OCI-M1 (cell line): ENCODE measurements at regions not wholly inside any gene's neighbourhood (a gene's known extent, or its start where the extent isn't known, plus 50 kb on each side); places are given as distances from the start of the nearest gene placed in this dataset.
A peak's percentile ranks its signal among the peaks of the same experiment; 100 is the strongest.
"Not testable (repeated sequence)": the region's sequence is repeated elsewhere in the genome, so short reads cannot be mapped to it uniquely, and the experiment has no call there.

Source experiments
- DNase-seq: peaks from one replicate; lab custom pipeline; 2025; lab: John Stamatoyannopoulos, UW

DNA sequence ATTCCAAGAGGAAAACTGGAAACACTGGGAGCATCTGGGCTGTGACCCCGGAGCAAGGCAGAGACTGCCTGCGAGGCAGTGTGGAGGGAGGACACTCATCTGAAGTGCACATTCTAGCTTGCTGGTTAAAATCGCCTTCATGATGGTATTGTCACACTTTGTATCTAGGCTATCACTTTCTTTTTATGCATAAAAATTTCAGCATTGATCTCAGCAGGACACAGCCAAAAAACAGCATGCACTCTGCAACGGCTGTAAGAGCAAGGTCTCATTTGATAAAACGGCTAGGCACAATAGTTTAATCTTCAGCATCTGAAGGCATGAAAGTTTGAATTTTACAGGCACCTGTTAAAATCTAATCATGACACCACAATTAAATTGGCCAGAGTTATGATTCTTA, 110.8 kb upstream of the IRX1 start:
- DNase-seq: no peak

DNA sequence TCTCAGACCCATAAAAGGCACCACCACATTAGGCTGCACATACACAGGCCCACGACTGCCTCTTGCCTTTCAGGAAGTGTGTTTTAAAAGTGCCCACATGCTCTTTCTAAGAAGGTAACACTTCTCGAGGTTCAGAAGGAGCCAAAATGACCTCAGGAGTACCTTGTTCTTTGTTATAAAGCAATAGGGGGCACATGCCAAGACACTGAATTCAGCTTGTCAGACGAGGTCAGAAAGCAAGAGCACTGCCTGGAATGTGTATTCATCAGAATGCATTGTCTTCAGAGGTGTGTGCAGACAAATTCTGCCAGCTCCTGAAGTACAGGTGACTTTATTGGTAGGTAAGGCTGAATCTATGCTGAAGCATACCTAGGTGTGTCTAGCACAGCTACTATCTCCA, 114.5 kb upstream of the IRX1 start:
- DNase-seq: no peak

DNA sequence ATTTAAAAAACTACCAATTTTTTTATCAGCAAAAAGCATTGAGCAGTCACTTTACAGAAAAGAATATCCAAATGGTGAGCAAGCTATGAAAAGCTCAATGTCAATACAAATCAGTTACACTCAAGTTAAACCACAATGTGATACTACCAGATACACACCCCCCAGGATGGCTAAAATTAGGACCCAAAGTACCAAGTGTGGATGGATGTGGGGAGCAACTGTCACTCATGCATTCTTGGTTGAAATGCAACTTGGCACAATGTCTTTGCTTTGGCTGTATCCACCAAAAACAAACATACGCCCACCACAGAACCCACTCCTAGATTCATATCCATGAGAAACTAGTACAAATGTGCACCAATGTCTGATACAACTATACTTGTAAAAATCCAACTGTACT, 120.0 kb upstream of the IRX1 start:
- no peak for DNase-seq

DNA sequence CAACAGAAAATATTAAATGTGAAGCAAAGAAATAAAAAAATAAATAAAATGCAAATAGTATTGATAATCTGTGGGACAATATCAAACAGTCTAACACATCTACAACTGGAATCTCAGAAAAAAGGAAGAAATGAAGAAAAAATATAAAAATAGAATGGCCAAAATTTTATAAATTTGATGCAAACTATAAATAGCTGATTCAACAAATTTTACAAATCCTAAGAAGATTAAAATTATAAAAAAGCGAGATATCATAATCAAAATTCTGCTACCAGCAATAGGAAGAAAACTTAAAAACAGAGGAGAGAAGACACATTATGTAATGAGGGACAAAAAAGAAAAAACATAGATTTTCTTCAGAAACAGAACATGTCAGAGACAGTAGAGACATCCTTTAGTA, 129.2 kb upstream of the IRX1 start:
- DNase-seq: no peak

DNA sequence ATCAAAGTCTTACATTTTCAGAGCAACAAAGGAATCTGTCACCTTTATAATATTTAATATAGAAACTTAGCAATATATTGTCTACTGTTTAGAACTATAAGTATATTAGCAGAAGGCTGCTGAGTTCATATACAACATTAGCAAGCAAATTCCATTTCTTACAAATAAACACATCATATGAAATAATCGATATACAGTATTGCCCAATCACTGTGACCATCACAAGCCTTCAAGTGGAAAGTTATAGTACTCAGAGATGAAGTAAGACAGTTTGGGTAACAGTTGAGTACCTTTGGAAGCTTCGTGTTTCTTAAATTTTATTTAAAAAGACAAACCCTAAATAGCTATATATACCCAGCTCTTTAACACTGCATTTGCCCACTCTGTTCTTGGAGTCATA, 135.2 kb upstream of the IRX1 start:
- DNase-seq: no peak

DNA sequence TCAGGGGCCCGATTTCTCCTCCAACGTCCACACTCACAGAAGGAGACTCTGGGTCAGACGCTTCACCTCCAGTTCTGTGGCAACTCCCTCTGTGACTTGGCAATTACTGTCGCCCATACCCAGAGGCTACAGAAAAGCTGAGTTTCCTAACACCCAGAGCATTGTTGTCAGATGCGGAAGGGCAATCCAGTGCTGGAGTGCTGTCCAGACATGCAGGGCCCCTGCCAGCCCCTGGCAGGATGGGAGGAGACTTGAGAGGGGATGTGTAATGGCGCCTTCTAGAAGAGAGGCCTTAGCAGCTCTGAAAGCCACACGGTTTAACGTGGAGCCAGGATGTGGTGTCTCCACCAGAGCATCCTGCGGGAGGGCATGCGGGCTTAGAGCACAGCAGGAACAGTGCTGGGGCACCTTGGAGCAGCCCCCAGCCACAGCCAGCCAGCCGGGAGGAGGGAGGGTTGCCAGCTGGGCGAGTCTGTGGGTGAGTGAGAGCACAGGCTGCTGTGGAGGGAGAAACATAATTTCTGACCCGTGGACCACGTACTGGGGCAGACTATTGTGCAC, 139.4 kb upstream of the IRX1 start:
- no peak for DNase-seq

DNA sequence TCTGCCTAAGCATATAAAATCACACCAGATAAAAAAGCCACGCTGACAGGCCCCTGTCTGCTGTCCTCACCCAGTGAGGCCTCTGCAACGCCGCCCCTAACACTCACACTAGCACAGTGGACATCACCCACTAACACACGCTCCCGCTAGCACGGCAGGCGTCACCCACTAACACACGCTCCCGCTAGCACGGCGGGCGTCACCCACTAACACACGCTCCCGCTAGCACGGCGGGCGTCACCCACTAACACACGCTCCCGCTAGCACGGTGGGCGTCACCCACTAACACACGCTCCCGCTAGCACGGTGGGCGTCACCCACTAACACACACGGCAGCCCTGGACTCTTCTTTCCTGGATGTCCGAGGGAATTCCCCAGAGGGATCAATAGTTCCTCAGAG, 141.6 kb upstream of the IRX1 start:
- DNase-seq: not testable (repeated sequence)

DNA sequence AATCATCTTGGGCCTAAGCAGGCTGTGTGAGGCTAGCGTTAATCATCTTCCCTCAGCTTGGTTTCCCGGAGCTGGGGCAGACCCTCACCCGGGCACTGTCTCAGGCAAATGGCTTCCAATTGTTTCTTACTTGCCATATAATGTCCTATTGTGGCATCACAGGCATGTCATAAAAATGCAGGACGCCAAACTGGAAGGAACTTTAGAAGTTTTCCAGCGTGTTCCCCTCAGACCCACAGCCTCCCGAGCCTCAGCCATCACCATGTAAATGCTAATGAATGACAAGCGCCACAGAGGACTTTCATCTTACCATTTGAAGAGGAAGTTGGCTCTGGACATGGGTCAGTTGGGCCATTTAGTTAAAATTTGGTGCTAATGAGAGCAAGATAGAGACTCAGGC, 143.0 kb upstream of the IRX1 start:
- DNase-seq: no peak

DNA sequence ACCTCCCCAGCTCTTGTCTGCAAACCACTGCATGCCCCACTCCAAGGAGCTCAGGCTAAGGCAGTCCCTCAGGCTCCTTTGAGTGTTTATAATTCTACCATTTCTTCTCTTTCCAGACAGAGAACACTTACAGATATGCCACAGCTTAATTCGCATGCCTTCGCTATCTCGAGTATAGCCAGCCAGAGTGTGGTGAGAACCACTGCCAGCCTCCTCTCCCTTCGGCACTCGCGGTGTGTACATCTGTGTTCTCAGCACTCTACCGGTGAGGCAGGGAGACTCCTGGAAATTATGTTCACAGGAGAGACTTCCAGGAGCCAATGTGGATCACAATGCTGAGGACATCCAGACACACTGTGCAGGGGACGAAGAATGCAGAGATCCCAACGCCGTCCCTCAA, 143.7 kb upstream of the IRX1 start:
- DNase-seq: no peak

DNA sequence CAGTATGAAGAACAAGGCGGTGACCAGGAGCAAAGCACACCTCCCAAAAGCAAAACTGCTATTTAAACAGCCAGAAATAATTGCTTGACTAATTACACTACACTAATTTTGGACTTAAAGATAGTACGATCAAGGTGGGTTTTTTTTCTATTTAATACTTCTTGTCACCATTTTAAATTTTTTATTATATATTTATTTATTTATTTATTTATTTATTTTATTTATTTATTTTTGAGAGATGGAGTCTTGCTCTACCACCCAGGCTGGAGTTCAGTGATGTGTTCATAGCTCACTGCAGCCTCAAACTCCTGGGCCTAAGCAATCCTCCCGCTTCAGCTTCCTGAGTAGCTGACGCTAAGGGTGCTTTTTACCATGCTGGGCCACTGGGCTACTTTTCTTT, 146.2 kb upstream of the IRX1 start:
- no peak for DNase-seq

DNA sequence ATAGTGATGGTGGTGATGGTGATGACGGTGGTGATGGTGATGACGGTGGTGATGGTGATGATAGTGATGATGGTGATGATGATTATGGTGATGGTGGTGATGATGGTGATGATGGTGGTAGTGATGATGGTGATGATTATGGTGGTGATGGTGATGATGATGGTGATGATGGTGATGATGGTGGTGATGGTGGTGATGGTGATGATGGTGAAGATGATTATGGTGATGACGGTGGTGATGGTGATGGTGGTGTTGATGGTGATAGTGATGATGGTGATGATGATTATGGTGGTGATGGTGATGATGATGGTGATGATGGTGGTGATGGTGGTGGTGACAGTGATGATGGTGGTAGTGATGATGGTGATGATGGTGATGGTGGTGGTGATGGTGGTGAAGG, 149.2 kb upstream of the IRX1 start:
- no peak for DNase-seq

DNA sequence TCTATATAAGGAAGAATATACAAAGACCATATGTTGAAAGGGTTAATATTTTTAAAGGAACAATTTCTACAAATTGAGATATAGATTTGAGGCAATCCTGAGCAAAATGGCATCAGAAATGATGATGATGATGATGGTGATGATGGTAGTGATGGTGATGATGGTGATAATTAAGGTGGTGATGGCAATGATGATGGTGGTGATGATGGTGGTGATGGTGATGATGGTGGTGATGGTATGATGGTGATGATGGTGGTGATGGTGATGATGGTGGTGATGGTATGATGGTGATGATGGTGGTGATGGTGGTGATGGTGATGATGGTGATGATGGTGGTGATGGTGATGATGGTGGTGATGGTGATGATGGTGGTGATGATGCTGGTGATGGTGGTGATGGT, 150.1 kb upstream of the IRX1 start:
- DNase-seq: not testable (repeated sequence)

DNA sequence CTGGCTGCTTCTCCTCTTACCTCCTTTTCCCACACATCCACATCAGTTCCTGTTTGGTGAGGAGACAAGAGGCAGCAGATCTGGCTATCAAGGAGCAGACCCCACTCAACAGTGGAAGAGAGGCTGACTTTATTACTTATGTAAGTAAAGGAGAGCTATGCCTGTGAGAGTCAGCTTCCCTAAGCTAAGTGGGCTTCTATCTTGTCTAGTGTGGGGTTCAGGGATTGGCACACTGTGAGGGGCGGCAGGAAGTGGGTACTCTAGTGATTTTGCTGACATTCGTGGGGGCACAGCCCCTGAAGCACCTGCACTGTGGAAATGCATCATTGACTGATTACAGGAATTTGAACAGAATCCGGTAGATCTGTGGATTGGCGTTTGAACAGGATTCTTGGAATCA, 163.5 kb upstream of the IRX1 start:
- DNase-seq: no peak

DNA sequence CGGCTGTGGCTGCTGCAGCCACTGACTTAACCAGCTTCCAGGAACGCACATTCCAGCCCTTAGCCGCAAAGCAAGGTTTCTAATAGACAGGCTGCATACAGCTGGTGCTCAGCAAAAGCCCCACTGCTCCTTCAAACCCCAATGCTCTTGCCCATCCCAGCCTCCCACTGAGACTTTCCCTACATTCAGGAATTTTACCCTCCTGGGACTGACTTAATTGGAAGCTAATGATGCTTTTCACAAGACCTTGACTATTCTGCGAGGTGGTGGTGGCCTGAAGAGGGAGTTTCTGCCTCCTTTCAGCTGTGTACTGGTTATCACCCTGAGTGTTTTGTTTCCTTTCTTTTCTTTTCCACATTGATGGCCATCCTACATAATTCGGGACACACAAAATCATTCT, 164.9 kb upstream of the IRX1 start:
- no peak for DNase-seq

DNA sequence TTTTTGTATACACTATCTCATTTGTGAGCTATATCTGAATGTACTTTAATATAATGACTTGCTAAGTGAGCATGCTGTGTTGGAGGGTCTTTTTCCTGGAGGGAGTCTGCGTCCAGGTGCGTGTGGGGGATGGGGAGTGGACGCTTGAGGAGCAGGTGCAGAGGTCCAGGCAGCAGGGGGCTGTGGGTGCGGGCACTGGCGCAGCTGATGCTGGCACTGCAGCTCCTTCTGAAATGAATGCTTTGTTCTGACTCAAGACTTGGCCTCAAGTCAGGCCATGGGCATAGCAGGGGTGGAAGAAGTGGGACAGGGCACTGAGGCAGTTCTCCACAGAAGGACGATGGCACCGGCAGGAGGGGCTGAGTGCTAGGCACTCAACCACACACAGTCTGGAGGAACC, 165.7 kb upstream of the IRX1 start:
- DNase-seq: no peak

DNA sequence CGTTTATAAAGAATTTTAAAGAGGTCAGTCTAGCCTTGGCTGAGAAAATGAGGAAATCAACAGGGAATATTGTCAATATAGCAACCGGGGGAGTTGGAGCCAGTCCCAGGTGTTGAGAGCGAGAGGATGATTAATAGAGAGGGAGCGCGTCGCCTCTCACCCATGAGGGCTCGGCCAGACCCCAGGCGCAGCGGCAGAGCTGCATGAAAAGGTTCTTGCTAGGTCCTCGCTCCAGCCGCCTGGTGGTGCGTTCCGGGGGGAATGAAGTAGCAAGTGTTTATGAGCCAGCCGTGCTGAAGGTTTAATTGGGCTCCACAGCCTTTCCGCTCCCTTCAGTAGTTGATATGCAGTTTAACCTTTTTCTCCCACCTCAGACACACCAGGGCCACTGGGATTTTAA, 167.3 kb upstream of the IRX1 start:
- DNase-seq: no peak

DNA sequence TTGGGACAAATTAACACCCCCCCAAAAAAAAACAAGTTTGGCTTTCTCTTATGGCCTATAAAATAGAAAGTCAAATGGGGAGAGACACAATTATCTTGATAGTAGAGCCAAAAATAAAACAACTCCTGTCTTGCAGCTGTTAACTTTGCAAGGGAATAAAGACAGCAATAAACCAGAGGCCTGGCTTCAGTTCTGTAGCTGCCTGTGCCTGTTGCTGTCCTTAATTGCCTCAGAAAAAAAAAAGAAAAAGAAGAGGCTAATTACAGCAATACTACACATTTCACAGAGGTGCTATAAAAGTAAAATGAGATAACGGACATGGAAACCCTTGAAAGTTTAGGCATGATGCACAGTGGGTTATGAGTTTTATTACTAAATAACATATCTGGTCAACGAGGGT, 170.7 kb upstream of the IRX1 start:
- DNase-seq: no peak

DNA sequence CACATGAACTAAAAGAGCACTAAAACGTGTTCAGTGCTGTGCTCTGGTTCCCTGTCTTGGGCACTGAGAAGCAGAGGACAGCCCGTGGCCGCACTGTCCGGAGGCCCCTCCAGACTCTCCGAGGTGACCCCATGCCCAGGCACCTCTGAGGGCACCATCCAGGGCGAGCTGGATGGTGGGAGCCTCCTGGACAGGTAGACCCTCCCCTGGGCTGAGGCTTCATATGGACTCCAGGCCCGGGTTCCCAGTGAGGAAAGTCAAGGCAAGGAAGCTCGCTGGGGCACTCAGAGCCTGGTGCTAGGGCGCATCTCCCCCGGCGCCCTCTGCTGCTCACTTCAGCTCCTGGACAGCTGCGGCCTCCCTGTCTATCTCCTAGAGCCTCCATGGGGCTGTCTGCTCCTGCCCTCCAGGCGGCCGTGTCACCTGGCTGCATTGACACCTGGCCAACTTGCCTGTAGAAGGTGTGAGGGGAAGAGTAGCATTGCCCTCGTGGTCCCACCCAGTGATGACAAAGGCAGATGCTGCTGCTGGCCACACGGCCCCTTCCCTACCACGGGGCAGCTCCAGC, 178.2 kb upstream of the IRX1 start:
- no peak for DNase-seq

DNA sequence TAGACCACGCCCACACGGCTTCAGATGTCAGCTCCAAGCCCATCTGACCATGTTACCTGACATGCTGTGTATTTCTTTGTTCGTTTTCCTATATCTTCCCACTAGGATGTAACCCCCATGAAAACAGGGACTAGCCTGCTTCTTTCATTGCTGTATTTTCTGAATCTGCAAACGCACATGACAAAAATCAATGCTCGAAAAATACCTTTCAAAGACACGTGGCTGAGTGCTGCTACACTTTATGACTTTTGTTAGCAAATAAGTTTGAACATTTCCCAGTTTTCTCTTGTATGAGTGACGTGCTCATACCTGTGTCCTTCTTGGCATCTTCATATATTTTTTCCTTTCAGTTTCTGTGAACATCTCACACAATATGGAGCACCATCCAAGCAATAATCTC, 181.3 kb upstream of the IRX1 start:
- no peak for DNase-seq

DNA sequence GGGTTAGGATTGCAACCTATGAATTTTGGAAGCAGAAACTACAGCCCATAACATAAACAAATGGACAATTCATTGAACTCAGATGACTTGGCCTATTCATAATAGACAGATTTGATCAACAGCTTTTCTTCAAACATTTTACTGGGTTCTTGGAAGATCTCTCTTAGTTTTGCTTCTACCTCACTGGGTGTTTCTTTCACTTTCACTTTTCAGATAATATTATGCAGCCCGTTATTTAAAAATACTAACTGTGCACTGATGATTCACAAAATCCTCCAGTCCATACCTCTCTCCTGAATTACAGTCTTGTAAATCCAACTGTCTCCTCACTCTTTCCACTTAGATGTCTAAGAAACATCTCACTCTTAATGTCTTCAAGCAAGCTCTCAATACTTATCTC, 183.5 kb upstream of the IRX1 start:
- DNase-seq: peak; percentile 83

DNA sequence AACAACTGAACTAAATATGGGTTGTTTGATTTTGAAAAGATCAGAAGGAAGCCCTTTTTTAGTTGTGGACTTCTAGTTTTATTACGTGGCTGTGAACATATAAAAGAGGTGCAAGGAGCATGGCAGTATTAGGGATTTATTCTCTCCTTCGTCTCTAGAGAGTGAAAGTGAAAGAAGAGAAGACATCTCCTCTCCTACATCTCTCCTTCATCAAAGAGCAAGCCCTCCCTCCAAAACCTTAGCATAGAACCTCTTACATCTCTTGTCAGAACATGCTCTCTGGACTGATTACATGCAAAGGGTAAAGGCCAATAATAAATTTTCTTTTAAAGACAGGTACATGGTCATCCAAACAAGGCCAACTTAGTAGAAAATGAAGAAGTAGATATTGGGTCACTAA, 184.3 kb upstream of the IRX1 start:
- peak; percentile 30 for DNase-seq

DNA sequence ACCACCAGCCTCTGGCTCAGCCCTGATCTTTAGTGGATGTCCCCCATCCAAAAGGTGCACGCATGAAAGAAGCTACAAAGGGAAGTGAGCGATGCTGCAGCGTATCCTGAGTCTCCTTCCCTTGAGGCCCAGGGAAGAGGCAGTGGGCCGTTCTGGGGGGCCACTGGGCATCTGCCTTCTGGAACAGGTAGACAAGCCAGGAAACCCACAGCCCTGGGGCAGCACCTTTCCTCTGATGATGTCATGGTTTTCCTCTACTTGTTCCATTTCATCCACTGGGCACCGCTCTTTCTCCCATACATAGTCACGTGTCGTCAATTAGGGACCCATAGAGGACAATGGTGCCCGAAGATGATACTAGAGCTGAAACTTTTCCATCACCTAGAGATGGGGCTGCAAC, 194.0 kb upstream of the IRX1 start:
- no peak for DNase-seq

DNA sequence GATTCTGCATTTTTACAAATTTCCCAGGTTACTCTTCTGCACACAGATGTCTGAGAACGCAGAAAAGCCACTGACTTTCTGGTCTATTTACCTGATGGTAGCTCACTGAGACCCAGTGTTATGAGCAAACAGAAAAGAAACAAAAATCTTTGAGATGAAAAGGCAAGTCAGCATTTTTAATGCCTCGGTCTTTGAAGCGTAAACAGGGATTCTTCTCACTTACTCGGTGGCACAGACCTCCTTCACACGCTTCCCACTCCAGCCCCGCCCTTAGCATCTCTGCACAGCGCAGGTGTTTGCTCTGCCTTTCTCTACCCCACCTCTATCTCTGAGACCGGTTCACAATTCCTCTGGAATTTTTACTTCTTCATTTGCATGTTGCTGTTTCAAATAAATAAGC, 195.0 kb upstream of the IRX1 start:
- DNase-seq: no peak

DNA sequence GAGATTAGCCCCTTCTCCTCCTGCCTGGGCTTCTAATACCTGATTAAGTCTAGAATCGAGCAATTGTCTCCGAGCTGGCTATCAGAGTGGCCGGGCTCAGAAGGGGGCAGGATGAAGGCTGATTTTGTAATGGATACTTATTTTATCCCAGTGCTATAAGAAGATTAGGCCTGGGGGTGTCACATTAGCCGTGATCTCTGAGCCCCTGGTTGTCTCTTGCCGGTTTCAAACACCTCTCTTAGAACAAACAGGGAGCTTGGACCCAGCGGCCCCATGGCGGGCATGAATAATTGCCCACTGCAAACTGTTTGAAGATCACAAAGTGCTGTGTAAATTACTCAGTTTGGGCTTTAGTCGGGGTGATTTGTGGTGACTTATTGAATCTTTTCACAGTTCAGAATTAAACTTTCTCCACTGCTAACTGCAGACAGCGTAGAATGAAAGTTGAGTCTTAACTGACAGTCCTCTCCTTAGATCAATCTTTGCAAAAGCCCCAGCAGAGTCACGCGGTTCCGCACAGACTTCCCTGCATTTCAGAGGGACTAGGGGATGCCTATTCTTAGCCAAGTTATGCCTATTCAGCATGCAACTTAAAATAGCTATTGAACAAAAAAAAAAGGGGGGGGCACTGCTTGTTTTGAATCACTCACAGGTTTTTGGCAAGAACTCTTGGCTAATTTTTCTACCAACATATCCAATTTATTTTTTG, 200.6 kb upstream of the IRX1 start:
- DNase-seq: no peak
